ENCODE measurements at regions not wholly inside any gene's neighbourhood (a gene's known extent, or its start where the extent isn't known, plus 50 kb on each side); places are given as distances from the start of the nearest gene placed in this dataset.

DNA sequence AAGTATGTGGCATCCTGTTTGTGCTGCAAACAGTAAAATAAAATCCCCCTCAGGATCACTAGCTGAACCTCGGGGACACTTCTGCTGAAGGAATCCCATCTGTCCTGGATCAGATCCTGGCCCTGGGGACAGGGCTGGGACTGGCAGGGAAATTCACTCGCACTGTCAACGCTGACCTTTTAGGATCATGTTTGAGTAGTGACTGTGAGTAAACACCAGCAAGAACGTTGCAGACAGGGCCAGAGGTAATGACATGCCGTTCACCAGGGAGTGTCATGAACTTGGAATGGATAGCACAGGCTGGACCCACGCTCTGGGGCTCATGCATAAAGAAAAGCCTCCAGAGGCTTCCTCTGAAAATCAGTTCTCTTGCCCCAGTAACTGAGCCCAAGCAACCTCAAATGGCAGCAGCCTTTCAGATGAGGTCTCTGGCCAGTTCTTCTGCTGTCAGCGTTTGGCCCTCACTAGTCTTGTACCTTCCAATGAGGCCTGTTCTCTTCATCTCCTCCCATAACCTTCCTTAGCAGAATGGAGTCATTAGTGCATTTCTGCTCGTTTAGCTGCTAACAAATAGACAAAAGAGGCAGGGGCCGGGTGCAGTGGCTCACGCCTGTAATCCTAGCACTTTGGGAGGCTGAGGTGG is 51.0 kb upstream of the BARX2 start:
- intact Hi-C loops (cut with micrococcal nuclease) = no loop called here
- peak; percentile 59 for DNase-seq
- ATAC-seq = peak; percentile 87

GRCh38 chr11:129323896-129324502 is 51.6 kb upstream of the BARX2 start:
- no peak for DNase-seq
- ATAC-seq = peak; percentile 93
- intact Hi-C loops (cut with micrococcal nuclease) = no loop called here

- intact Hi-C loops (cut with micrococcal nuclease) = no loop called here
- ATAC-seq = no peak
Observed at GRCh38 chr11:129322941-129323340, 52.7 kb upstream of the BARX2 start.

GRCh38 chr11:129321076-129321475 is 54.6 kb upstream of the BARX2 start:
- intact Hi-C loops (cut with micrococcal nuclease) = no loop called here
- ATAC-seq (no peak), DNase-seq (no peak)

More at GRCh38 chr11:129322941-129323340, 52.7 kb upstream of the BARX2 start:
- DNase-seq = no peak

DNA sequence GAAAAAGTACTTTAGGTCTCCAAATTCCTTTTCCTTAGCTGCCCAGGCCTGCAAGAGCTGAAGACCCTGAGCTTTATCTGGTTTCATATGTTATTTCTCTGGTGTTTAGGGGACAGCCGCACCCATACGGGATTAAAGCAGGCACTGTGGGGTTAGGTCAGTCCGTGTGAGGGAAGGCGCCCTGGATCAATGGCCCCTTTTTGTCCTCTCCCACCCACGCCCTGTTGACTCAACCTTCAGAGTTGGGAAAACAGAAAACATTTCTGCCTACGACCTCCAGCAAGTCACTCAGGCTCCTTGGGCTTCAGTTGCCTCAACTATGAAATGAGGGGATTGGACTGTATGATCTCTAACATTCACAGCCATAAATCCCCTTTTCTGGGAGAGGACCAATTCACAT is 55.2 kb upstream of the BARX2 start:
- ATAC-seq (no peak), DNase-seq (no peak)
- intact Hi-C loops (cut with micrococcal nuclease) = no loop called here

- ATAC-seq (no peak), DNase-seq (no peak)
- intact Hi-C loops (cut with micrococcal nuclease) = no loop called here
Observed at GRCh38 chr11:129319751-129320150, 55.9 kb upstream of the BARX2 start.

DNA sequence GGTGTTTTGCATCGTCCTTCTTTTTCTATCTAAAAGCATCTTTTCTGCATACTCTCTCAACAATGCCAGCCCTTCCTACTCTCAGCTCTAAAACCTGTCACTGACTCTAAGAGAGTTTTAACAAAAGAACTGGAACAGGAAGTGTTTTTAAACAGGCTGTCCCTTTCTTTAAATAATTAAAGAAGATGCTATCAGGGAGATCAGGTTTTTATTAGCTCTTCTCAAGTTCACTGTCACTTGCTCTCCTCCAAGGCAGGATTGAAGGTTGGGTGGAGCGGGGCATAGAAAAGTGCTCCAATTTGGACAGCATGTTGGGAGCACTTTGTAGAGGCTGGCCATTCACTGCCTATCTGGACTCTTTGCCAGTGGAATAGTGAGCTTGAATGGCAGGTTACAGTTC is 56.4 kb upstream of the BARX2 start:
- DNase-seq (no peak), ATAC-seq (no peak)
- intact Hi-C loops (cut with micrococcal nuclease) = no loop called here

DNA sequence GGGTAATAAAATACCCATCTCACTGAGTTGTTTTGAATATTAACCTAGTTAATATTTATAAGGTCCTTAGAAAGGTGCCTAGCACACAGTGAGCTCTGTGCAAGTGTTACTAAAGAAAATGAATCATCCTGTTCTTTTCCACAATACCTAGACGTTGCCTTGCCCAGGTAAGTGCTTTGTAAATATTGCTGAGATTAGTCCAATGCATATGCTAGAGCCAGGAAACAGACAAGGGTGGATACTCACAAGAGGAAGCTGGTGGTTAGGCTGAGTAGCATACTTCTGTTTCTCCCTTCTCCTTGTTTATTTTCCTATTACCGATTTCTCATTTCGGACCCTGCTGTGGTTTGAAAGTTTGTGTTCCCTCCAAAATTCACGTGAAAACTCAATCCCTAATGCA is 58.1 kb upstream of the BARX2 start:
- ATAC-seq (no peak), DNase-seq (no peak)
- intact Hi-C loops (cut with micrococcal nuclease) = no loop called here

DNA sequence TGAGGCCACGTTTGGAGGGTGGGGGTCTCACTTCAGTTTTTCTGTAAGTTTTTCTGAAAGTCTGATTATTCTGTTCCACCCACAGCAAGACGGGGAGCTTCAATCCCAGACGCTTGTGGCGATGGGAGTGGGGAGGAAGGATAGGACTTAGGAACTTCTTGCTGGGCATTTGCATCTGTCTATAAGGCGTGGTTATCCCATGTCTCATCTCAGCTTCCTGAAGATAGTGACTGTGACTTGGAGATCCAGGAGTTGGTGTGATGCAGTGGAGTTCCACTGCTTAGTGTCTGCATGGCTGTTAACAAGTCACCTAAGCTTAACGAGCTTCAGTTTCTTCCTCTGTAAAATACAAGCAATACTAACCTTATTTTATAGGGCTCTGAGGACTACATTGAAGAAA is 58.9 kb upstream of the BARX2 start:
- DNase-seq = no peak
- ATAC-seq = no peak
- intact Hi-C loops (cut with micrococcal nuclease) = no loop called here

DNA sequence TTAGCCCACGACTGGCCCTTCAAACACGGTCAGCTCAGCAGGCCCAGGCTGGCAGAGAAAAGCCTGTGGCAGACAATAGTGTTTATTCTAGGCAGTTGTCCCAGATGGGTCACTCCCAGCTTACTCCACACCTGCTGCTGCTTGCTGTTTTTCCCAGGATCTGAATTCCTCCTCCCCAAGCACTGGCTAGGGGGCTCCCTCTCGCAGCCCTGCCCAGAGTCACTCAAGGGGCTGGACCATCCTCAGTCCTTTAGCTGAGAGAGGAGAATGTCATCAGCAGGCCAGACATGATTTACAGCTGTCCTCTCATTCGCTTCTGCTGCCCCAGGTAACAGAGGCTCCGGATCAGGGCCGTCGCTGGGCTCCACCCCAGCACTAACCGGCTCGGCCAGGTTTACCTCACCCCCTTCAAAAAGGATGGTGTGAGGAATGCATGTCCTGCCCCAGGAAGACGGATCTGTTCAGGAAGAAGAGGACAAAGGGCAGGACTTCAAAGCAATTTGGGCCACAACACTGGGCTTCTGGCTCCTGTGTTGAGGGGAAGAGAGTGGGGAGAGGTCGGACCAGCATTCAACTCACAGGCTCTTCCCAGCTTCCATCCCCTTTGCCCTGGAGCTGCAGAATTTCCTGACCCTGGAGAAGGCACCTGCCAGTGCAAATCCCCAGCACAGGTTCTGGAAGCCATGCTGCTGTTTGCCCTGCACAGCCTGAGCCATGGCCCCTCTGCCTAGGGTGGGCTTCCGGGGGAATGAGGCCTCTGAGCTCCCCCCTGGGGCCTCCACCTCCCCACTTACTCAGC is 59.7 kb upstream of the BARX2 start:
- intact Hi-C loops (cut with micrococcal nuclease) = no loop called here

DNA sequence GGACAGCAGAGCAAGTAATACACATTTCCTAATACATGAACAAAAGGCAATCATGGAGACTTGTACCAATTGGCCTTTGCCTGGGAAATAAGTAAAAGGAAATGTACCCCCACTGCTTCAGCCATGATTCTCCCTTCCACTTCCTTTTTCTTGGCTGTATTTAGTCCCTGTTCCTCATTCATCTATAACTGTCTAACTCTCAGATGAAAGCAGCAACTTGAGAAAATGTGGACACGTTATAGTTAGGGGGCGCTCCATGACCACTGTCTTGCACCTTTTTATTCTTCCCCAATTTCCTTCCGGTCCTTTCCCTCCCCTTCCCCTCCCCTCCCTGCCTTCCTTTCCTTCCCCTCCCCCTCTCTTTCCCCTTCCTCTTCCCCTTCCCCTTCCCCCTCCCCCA is 61.3 kb upstream of the BARX2 start:
- ATAC-seq (no peak), DNase-seq (no peak)
- intact Hi-C loops (cut with micrococcal nuclease) = no loop called here

More for the DNA sequence above, 59.7 kb upstream of the BARX2 start:
- DNase-seq (no peak), ATAC-seq (no peak)

GRCh38 chr11:129313541-129314297 is 61.9 kb upstream of the BARX2 start:
- ATAC-seq = peak; percentile 70
- intact Hi-C loops (cut with micrococcal nuclease) = no loop called here

DNA sequence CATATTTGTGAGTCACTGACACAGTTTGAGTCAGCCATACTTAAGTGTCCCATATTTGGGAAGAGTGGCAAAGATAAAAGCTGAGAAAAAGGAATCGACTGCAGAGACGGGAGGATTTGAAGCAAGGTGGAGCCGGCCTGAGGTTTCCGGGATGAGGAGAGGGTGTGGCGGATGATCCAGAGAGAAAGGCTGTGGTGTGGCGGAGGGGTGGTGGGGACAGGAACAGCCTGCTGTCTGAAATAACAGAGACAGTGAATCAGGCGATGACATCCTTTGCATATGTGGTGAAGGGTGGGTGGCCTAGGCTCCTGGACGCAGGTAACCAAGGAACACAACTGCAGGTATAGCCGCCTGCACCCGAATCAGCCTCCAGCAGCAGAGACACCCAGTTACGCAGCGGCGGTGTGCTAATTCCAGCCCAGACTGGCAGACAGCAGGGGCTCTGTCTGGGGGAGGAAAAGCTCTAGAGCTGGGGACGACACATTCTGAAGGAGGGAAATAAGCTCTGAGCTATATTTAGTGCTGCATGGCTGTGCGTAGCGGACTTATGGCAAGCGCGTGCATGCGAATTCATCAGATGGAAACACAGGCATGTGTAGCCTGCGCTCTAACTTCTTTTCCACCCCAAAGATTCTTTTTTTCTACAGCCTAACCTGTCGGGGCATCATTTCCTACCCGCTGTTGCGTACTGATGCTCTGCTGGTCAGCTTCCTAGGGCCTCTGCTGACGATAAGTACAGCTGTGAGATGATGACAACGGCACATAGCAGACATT is 62.7 kb upstream of the BARX2 start:
- DNase-seq (no peak), ATAC-seq (peak; percentile 76)
- intact Hi-C loops (cut with micrococcal nuclease) = no loop called here

More at GRCh38 chr11:129313541-129314297, 61.9 kb upstream of the BARX2 start:
- DNase-seq = no peak

- DNase-seq = no peak
- intact Hi-C loops (cut with micrococcal nuclease) = no loop called here
- no peak for ATAC-seq
Observed at GRCh38 chr11:129308241-129308865, 67.3 kb upstream of the BARX2 start.

DNA sequence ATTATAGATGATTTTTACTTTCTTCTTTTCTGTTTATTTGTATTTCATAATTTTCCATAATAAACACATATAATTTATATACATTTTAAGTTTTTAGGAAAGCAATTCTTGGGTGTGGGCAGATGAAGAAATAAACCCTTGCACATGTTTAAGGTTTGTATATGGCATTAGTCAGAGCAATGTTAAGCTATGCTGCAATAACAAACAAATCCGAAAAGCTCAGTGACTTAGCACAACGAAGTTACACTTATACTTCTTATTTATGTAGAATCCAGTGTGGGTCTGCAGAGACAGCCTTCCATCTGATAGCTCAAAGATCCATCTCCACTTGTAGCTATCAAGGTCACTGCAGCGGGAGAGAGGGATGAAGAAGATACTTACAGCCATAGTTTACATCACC is 68.5 kb upstream of the BARX2 start:
- ATAC-seq (no peak), DNase-seq (no peak)
- intact Hi-C loops (cut with micrococcal nuclease) = no loop called here

- no peak for ATAC-seq
- DNase-seq = no peak
- intact Hi-C loops (cut with micrococcal nuclease) = no loop called here
Observed at GRCh38 chr11:129302386-129303101, 73.1 kb upstream of the BARX2 start.

- intact Hi-C loops (cut with micrococcal nuclease) = no loop called here
- ATAC-seq (no peak), DNase-seq (no peak)
Observed at GRCh38 chr11:129300099-129300498, 75.5 kb upstream of the BARX2 start.

DNA sequence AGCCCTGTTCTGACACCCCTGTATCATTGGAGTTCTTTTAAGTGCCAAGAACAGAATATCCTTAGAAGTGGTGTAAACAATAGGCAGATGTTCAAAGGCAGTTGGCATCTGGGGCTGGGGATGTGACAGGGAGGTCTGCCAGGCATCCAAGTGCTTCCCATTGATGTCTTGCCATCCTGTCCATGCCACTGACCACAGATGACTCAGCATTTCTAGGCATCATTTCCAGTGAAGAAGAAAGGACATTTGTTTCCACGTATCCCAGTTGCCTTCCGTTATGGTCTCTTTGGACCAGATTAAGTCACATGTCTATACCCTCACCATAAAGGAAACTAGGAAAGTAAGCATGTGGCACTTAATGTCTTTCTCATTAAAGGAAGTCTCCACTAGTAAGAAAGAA is 76.7 kb upstream of the BARX2 start:
- DNase-seq = no peak
- ATAC-seq = no peak
- intact Hi-C loops (cut with micrococcal nuclease) = no loop called here

Measured in left ventricle myocardium superior (tissue), 1 donor.